ENCODE measurements at regions not wholly inside any gene's neighbourhood (a gene's known extent, or its start where the extent isn't known, plus 50 kb on each side); places are given as distances from the start of the nearest gene placed in this dataset.
A peak's percentile ranks its signal among the peaks of the same experiment; 100 is the strongest.
"Not testable (repeated sequence)": the region's sequence is repeated elsewhere in the genome, so short reads cannot be mapped to it uniquely, and the experiment has no call there.

GRCh38 chr2:66189553-66189952 lies 245.4 kb upstream of the MEIS1 start:
- ATAC-seq: peak in 1 of 2 donors; percentile 46
- no peak overlapping the region for H3K4me3 ChIP-seq
- intact Hi-C loops (cut with DNase I): no loop called here
- no peaks in the 10 kb centered on the region for H3K27me3 ChIP-seq (ENCODE audit: low read depth)
- no peaks in the 10 kb centered on the region for H3K4me1 ChIP-seq
- no peak for DNase-seq
- no peaks in the 10 kb centered on the region for H3K36me3 ChIP-seq
- no peaks in the 10 kb centered on the region for H3K9me3 ChIP-seq
- H3K27ac ChIP-seq: no peak overlapping the region
- TF ChIP-seq CTCF (IDR thresholded peaks at IDR 0.05): no peak

GRCh38 chr2:66186537-66186936 lies 248.4 kb upstream of the MEIS1 start:
- H3K27ac ChIP-seq: no peak overlapping the region
- no peaks in the 10 kb centered on the region for H3K4me1 ChIP-seq
- no peaks in the 10 kb centered on the region for H3K27me3 ChIP-seq (ENCODE audit: low read depth)
- TF ChIP-seq CTCF (IDR thresholded peaks at IDR 0.05): no peak
- no peak for ATAC-seq
- no peaks in the 10 kb centered on the region for H3K36me3 ChIP-seq
- intact Hi-C loops (cut with DNase I): no loop called here
- no peaks in the 10 kb centered on the region for H3K9me3 ChIP-seq
- no peak overlapping the region for H3K4me3 ChIP-seq
- no peak for DNase-seq

- DNase-seq: no peak
- Histone ChIP-seq H3K36me3 (no peaks in the 10 kb centered on the region), H3K27ac (no peak overlapping the region), H3K4me3 (no peak overlapping the region), H3K4me1 (no peaks in the 10 kb centered on the region), H3K9me3 (no peaks in the 10 kb centered on the region), H3K27me3 (ENCODE audit: low read depth) (no peaks in the 10 kb centered on the region)
- TF ChIP-seq CTCF (IDR thresholded peaks at IDR 0.05): no peak
- no peak for ATAC-seq
- intact Hi-C loops (cut with DNase I): no loop called here
Observed at GRCh38 chr2:66185497-66186054, 249.3 kb upstream of the MEIS1 start.

- H3K27ac ChIP-seq; H3K9me3 ChIP-seq; H3K4me3 ChIP-seq; DNase-seq; H3K36me3 ChIP-seq; ATAC-seq; H3K4me1 ChIP-seq; H3K27me3 ChIP-seq (ENCODE audit: low read depth); intact Hi-C loops (cut with DNase I): not testable (repeated sequence)
Observed at GRCh38 chr2:66177128-66177796, 257.7 kb upstream of the MEIS1 start.

GRCh38 chr2:66174491-66174890 lies 260.4 kb upstream of the MEIS1 start:
- Histone ChIP-seq H3K36me3 (no peaks in the 10 kb centered on the region), H3K27me3 (ENCODE audit: low read depth) (no peaks in the 10 kb centered on the region), H3K27ac (no peak overlapping the region), H3K4me3 (no peak overlapping the region), H3K4me1 (no peaks in the 10 kb centered on the region), H3K9me3 (no peaks in the 10 kb centered on the region)
- TF ChIP-seq CTCF (IDR thresholded peaks at IDR 0.05): no peak
- intact Hi-C loops (cut with DNase I): no loop called here
- no peak for DNase-seq
- no peak for ATAC-seq

GRCh38 chr2:66173645-66174044 lies 261.3 kb upstream of the MEIS1 start:
- no peak overlapping the region for H3K27ac ChIP-seq
- intact Hi-C loops (cut with DNase I): no loop called here
- H3K9me3 ChIP-seq: no peaks in the 10 kb centered on the region
- no peak for DNase-seq
- no peak overlapping the region for H3K4me3 ChIP-seq
- H3K27me3 ChIP-seq (ENCODE audit: low read depth): no peaks in the 10 kb centered on the region
- H3K4me1 ChIP-seq: no peaks in the 10 kb centered on the region
- no peak for TF ChIP-seq CTCF (IDR thresholded peaks at IDR 0.05)
- ATAC-seq: no peak
- H3K36me3 ChIP-seq: no peaks in the 10 kb centered on the region

All from lower lobe of right lung (tissue), 2 donors.